ENCODE measurements at regions not wholly inside any gene's neighbourhood (a gene's known extent, or its start where the extent isn't known, plus 50 kb on each side); places are given as distances from the start of the nearest gene placed in this dataset.

DNA sequence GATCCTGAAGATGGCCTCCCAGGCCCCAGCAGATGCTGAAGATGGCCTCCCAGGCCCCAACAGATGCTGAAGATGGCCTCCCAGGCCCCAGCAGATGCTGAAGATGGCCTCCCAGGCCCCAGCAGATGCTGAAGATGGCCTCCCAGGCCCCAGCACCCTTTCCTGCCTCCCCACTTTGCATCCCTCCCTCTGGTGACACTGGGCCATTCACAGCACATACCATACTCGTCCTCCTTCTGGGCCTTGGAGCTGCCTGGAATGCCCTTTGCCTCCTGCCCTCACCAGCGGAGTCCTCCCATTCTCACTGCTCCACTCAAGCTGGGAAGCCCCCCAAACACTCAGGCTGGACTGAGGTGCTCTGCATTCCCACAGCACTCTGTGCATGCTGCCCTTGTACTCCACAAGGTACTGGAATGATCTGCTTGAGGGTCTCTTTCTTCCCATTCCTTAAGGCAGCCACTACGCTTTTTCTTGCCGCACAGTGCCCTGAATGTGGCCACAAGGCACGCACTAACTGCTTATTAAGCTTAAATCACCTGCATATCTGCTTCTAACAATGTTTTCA, 550.0 kb downstream of the BNC2 start:
- no peak for DNase-seq (ENCODE audit: low spot score)

DNA sequence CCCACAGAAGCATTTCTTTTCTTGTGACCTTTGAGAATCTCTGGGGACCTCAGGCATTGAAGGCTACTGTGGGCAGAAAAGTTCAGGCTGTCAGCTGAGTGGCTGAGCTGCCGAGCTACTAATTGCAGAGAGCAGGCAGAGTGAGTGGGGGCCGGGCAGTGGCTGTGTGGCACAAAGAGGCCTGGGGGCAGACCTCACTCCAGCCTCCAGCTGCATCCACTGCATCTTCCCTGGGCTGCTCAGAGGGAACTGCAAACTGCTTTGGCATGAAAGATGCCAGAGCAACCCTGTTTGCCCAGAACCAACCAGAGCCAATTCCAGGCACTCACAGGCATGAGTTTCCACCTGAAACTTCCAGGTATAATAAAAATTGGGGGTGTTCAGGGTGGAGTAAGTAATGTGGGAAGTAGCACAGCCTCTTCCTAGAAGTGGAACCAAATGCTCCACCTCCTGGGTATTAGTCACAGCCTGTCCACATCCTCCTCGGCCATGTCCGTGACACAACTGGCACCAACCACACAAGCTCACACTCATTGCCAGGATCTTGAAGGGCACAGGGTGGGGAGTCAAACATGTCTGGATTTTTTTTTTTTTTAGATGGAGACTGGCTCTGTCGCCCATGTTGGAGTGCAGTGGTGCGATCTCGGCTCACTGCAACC, 548.9 kb downstream of the BNC2 start:
- TF ChIP-seq, protein P1, sequence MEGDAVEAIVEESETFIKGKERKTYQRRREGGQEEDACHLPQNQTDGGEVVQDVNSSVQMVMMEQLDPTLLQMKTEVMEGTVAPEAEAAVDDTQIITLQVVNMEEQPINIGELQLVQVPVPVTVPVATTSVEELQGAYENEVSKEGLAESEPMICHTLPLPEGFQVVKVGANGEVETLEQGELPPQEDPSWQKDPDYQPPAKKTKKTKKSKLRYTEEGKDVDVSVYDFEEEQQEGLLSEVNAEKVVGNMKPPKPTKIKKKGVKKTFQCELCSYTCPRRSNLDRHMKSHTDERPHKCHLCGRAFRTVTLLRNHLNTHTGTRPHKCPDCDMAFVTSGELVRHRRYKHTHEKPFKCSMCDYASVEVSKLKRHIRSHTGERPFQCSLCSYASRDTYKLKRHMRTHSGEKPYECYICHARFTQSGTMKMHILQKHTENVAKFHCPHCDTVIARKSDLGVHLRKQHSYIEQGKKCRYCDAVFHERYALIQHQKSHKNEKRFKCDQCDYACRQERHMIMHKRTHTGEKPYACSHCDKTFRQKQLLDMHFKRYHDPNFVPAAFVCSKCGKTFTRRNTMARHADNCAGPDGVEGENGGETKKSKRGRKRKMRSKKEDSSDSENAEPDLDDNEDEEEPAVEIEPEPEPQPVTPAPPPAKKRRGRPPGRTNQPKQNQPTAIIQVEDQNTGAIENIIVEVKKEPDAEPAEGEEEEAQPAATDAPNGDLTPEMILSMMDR (IDR thresholded peaks at IDR 0.05; ENCODE audit: extremely low read depth, missing control alignments), result no peak

More for the DNA sequence above, 550.0 kb downstream of the BNC2 start:
- TF ChIP-seq, protein P1 (IDR thresholded peaks at IDR 0.05; ENCODE audit: extremely low read depth, missing control alignments), result no peak

DNA sequence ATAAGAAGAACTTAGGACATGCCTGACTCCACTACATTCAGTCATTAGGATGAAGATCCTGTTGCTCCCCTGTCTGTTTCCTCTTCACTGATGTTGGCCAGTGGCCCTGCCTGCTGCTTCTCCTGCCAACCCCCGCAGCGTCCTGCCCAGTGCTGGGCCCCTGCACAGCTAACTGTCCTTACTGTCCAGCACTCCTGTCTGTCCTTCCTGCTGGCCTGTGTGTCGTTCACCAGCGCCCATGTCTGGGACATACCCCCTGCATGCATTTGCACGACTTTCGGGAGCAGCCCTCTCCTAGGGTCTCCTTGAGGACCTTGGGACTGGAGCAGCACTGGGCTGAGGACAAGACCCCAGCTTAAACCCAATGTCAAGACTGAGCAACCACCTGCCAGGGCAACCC, 547.6 kb downstream of the BNC2 start:
- DNase-seq (ENCODE audit: low spot score), result no peak
- TF ChIP-seq, protein P1 (IDR thresholded peaks at IDR 0.05; ENCODE audit: extremely low read depth, missing control alignments), result no peak

More for the DNA sequence above, 548.9 kb downstream of the BNC2 start:
- DNase-seq (ENCODE audit: low spot score), result no peak

DNA sequence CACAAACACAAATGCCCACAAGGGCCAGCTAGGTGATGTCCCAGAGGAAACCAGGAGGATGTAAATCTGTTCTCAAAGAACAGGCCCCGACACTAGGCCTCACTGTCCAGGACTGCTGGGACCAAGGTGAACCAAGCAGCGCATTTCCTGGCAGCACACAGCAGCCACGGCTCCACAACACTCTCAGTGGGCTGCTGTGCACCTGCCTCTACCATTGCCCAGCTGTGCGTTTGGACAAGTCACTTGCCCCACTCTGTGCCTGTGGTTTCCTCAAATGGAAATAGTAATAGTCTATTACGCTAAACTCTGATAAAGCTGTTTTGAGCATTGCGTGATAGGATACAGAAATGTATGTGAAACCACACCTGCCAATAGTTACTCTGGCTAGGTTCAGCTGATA, 544.5 kb downstream of the BNC2 start:
- TF ChIP-seq, protein P1 (IDR thresholded peaks at IDR 0.05; ENCODE audit: extremely low read depth, missing control alignments), result no peak
- DNase-seq (ENCODE audit: low spot score), result no peak

DNA sequence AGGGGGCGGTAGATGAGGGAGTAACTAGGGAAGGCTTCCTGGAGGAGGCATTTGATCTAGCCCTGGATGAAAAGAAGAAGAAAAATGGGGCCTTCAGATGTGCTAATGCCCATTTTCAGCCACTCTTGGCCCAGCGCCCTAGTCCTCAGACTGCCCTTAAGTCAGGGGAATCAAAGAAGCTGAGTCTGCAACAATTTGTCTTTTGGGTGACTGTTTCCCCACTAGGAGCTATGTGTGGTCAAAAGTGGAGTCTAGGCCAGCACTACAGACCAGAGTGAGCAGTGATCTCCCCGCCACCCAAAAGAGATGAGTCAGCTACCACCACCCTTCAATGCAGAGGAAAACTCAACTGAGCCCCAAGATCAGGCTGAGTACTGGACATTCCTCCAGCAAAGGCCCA, 542.1 kb downstream of the BNC2 start:
- DNase-seq (ENCODE audit: low spot score), result no peak
- TF ChIP-seq, protein P1 (IDR thresholded peaks at IDR 0.05; ENCODE audit: extremely low read depth, missing control alignments), result no peak

DNA sequence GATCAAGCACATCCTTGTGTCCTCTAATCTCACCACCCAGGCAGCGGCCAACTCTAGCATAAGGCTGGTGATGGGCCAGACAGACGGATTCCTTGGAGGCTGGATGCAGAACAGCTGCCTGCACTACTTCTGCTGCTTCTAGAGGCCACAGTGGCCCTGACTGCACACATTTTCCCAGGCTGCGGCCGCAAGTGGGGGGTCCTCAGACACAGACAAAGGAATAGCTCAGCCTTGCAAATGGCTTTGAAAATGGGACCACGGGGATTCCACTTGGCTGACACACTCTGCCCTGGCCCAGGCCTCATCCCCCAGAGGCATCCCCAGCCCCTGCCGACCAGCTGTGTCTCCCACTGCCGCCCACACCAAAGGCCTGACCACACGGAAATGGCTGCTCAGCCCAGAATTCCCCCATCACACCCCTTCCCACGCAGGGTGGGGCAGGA, 540.8 kb downstream of the BNC2 start:
- DNase-seq (ENCODE audit: low spot score), result no peak
- TF ChIP-seq, protein P1 (IDR thresholded peaks at IDR 0.05; ENCODE audit: extremely low read depth, missing control alignments), result no peak

DNA sequence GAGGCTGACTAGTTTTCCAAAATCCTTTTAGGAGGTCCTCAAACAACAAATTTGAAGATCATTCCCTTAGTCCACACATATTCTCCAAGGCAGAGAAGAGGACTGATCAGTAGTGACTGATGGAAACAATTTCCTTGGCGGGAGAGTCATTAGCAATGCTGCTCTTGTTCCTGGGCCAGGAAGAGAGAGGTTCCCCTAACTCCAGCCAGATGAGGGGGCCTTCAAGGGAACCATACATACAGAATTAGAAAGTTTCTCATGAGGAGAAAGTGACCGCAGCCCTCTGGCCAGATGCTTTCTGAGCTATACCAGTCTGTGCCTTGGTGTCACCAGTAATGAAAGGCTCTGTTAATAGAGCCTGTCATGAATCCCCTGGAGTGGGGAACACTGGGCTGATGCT, 539.4 kb downstream of the BNC2 start:
- no peak for DNase-seq (ENCODE audit: low spot score)
- TF ChIP-seq, protein P1 (IDR thresholded peaks at IDR 0.05; ENCODE audit: extremely low read depth, missing control alignments), result no peak

Measured in GM20000 (cell line).